ENCODE measurements at regions not wholly inside any gene's neighbourhood (a gene's known extent, or its start where the extent isn't known, plus 50 kb on each side); places are given as distances from the start of the nearest gene placed in this dataset.

DNA sequence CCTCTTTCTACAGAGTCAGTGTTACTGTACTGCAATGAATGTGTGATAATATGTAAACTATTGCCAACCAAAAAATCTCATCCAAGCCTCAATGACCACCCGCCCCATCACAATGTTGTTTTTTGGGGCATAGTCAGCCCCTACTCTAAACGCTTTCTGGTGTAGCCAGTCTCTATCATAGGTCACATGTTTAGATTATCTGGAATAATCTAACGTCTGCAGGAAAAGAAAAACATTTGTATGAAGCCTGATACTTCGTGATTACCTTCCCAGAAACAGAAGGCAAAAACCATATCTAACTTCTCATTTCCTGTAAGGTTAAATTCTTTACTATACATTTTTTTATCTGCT, 1331.8 kb upstream of the GBE1 start:
- TF ChIP-seq, protein P1, sequence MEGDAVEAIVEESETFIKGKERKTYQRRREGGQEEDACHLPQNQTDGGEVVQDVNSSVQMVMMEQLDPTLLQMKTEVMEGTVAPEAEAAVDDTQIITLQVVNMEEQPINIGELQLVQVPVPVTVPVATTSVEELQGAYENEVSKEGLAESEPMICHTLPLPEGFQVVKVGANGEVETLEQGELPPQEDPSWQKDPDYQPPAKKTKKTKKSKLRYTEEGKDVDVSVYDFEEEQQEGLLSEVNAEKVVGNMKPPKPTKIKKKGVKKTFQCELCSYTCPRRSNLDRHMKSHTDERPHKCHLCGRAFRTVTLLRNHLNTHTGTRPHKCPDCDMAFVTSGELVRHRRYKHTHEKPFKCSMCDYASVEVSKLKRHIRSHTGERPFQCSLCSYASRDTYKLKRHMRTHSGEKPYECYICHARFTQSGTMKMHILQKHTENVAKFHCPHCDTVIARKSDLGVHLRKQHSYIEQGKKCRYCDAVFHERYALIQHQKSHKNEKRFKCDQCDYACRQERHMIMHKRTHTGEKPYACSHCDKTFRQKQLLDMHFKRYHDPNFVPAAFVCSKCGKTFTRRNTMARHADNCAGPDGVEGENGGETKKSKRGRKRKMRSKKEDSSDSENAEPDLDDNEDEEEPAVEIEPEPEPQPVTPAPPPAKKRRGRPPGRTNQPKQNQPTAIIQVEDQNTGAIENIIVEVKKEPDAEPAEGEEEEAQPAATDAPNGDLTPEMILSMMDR (IDR thresholded peaks at IDR 0.05) = no peak
- TF ChIP-seq POLR2A (IDR thresholded peaks at IDR 0.05) = no peak
